ENCODE measurements at regions not wholly inside any gene's neighbourhood (a gene's known extent, or its start where the extent isn't known, plus 50 kb on each side); places are given as distances from the start of the nearest gene placed in this dataset.

GRCh38 chr10:33566426-33566825 lies 232.0 kb upstream of the NRP1 start:
- DNase-seq (ENCODE audit: low spot score) = no peak
- no peak for TF ChIP-seq CTCF (IDR thresholded peaks at IDR 0.05; ENCODE audit: extremely low read depth, insufficient read depth, missing control alignments)
- in situ Hi-C loops (cut with MboI; ENCODE audit: low pct_unique_long_range_greater_than_20kb, low sequenced_read_pairs, unreplicated experiment) = no loop called here

GRCh38 chr10:33566001-33566400 lies 231.5 kb upstream of the NRP1 start:
- no peak for DNase-seq (ENCODE audit: low spot score)
- in situ Hi-C loops (cut with MboI; ENCODE audit: low pct_unique_long_range_greater_than_20kb, low sequenced_read_pairs, unreplicated experiment) = no loop called here
- no peak for TF ChIP-seq CTCF (IDR thresholded peaks at IDR 0.05; ENCODE audit: extremely low read depth, insufficient read depth, missing control alignments)

- in situ Hi-C loops (cut with MboI; ENCODE audit: low pct_unique_long_range_greater_than_20kb, low sequenced_read_pairs, unreplicated experiment) = no loop called here
- no peak for DNase-seq (ENCODE audit: low spot score)
- TF ChIP-seq CTCF (IDR thresholded peaks at IDR 0.05; ENCODE audit: extremely low read depth, insufficient read depth, missing control alignments) = no peak
Observed at GRCh38 chr10:33565231-33565630, 230.8 kb upstream of the NRP1 start.

GRCh38 chr10:33559105-33559504 lies 224.6 kb upstream of the NRP1 start:
- in situ Hi-C loops (cut with MboI; ENCODE audit: low pct_unique_long_range_greater_than_20kb, low sequenced_read_pairs, unreplicated experiment) = no loop called here
- no peak for TF ChIP-seq CTCF (IDR thresholded peaks at IDR 0.05; ENCODE audit: extremely low read depth, insufficient read depth, missing control alignments)
- DNase-seq (ENCODE audit: low spot score) = no peak

GRCh38 chr10:33557313-33557712 lies 222.8 kb upstream of the NRP1 start:
- TF ChIP-seq CTCF (IDR thresholded peaks at IDR 0.05; ENCODE audit: extremely low read depth, insufficient read depth, missing control alignments) = no peak
- no peak for DNase-seq (ENCODE audit: low spot score)

GRCh38 chr10:33556620-33557019 lies 222.2 kb upstream of the NRP1 start:
- no peak for TF ChIP-seq CTCF (IDR thresholded peaks at IDR 0.05; ENCODE audit: extremely low read depth, insufficient read depth, missing control alignments)
- in situ Hi-C loops (cut with MboI; ENCODE audit: low pct_unique_long_range_greater_than_20kb, low sequenced_read_pairs, unreplicated experiment) = no loop called here
- no peak for DNase-seq (ENCODE audit: low spot score)

More at GRCh38 chr10:33557313-33557712, 222.8 kb upstream of the NRP1 start:
- in situ Hi-C loops (cut with MboI; ENCODE audit: low pct_unique_long_range_greater_than_20kb, low sequenced_read_pairs, unreplicated experiment) = no loop called here

GRCh38 chr10:33556103-33556502 lies 221.6 kb upstream of the NRP1 start:
- DNase-seq (ENCODE audit: low spot score) = no peak
- in situ Hi-C loops (cut with MboI; ENCODE audit: low pct_unique_long_range_greater_than_20kb, low sequenced_read_pairs, unreplicated experiment) = no loop called here
- no peak for TF ChIP-seq CTCF (IDR thresholded peaks at IDR 0.05; ENCODE audit: extremely low read depth, insufficient read depth, missing control alignments)
